Stimulated activated CD8-positive, alpha-beta memory T cell treated with anti-CD3 and anti-CD28 coated beads, Interleukin-4, amount 100 ng/mL, for 48 hours (primary cell): ENCODE measurements at regions not wholly inside any gene's neighbourhood (a gene's known extent, or its start where the extent isn't known, plus 50 kb on each side); places are given as distances from the start of the nearest gene placed in this dataset.

ENCODE experiments used
- DNase-seq: peaks from one replicate; pipeline ENCODE4 v3.0.0-alpha.2; 2020

DNA sequence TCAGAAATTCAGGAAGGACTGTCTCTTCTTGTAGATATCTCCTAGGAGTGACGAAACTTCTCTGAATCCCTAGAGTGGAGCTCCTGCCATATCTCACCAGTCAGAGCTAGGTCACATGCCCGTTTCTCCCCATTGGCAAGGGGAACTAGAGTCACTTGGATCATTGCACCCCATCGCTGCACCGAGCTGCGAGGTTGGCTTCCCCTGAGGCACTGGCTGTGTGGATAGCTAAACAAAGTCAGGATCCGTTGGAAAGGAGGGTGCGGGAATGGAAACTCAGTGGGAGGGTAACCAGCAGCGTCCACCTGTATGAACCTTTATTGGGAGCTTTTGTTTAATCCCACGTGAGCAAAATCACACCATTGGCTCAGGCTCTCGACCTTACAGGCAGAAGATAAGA lies 283.8 kb downstream of the BRD1 start:
- no peak for DNase-seq

DNA sequence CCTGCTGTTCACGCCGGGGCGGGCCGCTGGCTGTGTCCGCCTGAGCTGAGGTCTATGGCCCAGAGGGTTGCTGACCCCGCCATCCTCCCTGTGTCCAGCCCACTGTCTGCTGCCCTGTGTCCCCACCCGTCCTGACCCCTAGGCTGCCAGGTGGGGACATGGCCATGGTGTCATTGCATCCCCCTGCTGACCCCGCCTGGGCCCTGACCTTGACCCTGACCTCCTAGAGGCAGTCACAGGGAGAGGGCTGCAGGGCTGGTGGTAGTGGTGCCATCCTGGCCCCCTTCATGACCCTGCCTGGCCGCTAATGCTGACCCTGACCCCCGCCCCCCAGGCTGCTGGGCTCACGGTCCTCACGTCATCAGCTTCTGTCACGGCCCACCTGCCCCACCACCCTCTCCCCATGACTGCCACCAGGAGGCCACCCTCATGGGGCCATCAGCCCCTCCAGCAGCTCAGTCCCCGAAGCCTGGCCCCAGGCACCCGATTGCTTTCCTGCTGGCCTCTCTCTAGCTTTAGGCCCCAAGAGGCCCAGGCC lies 285.9 kb downstream of the BRD1 start:
- no peak for DNase-seq

DNA sequence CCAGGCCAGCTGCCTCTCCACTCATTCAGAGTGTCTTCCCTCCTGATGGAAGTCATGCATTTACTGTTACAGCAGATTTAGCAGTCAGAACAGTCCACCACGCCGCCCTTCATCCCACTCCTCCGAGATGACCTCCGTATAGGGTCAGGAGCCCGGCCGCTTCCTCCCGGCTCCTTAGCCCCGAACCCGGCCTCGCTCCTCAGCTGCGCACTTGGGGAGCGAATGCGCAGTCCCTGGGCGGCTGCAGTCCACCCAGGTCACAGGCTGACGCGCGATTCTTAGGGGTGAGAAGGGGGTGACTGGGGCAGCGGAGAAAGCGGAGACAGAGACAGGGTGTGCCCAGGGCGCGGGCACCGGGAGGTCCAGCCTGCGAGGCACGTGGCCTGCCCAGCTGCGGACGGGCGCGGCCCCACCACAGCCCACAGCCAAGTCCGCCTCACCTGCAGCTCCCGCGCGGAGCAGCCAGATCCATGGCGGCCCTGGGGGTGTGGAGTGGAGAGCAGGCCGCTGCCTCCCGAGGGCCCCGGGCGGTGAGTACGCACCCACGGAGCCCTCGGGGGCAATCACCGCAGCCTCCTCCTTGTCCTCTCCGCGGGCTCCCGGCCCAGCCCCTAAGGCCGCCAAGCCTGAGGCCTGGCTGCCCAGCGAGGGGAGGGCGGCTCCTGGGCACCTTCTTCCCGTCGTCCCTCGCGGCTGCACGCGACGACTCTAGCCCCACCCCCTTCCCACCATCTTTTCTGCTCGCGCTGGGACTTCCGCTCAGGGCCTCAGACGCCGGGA lies 286.6 kb downstream of the BRD1 start:
- DNase-seq: no peak

DNA sequence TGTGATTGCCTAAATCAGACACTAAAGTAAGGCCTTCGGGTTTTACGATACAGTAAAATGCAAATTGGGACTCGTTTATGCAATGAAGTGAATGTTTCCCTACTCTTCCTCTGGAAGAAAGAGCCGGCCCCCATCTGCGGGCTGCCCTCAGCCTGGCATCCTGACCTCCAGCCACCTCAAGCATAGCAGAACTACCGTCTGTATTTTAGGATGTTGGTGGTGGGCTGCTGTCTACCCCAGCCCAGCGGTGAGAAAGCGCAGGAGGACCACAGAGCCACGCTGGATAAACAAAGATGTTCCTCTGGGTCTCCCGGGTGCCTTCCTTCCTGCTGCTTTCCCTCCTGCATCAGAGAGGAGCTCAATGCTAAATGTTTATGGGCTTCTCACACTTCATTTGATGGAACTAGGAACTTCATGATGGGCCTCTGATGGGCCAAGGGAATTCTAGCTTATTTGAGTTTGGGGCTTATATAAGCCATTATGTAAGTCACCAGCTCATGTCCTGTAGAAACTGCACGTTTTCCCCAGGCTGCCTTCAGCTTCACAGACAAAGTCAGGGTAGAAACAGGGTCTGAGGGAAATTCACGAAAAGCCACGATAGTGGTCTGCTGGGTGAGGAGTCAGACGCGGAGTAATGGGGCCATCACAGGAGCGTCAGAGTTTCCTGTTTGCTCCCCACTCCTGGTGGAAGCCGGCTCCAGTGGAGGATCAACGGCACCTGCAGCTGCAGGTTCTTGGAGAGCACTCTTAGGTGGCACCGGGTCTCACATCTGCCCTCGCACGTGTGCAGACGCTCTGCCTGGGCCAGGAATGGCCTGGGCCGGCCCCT lies 287.4 kb downstream of the BRD1 start:
- DNase-seq: no peak

DNA sequence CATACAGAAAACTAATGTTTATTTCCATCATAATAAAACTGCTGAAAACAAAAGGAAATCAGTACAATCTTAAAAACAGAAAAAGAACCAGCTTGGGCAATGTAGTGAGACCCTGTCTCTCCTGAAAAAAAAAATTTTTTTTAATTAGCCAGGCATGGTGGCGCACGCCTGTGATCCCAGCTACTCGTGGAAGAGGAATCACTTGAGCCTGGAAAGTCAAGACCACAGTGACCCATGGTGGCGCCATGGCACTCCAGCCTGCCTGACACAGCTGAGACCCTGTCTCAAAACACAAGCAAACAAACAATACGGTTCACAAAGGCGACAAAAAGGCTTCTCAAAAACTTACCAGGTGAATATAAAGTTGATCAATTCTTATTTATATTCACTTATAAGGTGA lies 289.7 kb downstream of the BRD1 start:
- DNase-seq: no peak

DNA sequence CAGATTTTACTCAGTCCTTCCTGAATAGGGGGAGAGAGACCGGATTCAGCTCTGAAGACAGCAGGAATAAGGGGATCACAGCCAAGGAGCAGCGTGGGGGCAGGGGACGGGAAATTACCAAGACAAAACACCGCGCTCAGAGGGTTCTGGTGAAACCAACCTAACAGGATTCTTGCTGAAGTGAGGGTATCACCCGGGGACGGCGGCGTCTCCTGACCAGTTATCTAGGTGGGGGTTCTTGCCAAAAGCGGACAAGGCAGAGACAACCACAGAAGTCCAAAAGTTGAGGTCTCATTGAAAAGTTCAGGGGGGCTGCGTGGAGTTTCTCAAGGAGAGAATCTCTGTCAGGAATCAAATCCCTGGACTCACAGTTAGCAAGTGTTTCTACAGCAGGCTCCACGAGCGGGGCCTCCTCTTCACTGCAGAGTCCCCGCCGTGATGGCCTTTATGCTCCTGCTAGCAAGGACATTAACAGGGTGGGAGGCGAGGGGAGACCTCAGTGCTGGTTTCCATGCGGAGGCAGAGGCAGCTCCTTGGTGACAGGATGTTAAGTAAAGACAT lies 291.0 kb downstream of the BRD1 start:
- no peak for DNase-seq

DNA sequence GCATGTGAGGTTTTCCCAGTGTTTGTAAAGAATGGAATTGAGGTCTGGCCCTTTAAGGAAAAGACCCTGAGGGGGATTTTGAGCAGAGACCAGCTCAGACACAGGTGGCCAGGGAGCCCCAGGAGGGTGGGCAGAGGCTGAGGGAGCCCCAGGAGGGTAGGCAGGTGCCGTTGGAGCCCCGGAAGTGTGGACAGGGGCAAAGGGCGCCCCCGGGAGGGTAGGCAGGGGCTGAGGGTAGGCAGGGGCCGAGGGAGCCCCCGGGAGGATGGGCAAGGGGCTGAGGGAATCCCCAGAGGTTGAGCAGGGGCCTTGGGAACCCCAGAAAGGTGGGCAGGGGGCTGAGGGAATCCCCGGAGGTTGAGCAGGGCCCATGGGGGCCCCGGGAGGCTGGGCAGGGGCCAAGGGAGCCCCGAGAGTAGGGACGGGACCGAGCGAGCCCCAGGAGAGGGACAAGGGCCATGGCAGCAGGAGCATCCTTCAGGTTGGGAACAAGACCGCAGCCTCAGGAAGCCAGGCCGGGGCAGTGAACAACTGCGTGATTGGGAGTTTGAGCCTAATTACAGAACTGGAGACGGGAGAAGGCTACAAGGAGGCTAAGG lies 292.0 kb downstream of the BRD1 start:
- no peak for DNase-seq

DNA sequence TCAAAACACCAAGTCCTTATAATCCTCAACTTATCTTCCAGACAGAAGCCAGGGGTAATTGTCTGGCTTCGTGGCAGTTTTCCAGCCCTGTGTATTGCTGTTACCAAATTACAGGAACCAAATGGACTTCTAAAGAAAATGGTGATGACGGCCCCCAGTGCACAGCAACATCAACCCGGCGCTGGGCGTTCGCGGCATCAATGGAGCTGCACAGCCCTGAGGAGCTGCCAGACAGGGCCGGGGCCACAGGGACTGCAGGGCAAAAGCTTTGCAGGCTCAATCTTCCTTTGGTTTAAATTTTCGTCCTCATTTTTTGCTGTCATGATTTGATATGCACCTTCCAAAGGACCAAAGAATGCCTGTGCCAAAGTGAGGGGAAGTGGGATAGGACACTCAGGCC lies 292.5 kb downstream of the BRD1 start:
- DNase-seq: no peak

DNA sequence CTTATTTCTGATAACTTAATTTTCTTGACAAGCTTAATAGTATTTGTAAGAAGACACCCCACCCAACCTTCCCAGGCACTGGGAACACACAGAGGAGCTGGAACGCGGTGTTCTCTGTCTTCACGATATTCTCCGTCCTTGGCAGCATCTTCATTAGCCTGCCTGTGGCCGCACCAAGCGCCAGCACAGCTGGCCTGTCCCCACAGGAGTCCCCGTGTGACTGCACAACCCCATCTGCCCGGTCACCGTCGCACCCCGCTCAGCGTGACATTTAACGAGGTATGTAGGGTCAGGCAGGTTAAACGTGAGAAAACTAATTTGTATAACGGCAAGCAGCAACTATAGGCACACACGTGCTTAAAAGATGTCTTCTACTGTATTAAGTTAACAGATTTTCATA lies 293.3 kb downstream of the BRD1 start:
- no peak for DNase-seq

DNA sequence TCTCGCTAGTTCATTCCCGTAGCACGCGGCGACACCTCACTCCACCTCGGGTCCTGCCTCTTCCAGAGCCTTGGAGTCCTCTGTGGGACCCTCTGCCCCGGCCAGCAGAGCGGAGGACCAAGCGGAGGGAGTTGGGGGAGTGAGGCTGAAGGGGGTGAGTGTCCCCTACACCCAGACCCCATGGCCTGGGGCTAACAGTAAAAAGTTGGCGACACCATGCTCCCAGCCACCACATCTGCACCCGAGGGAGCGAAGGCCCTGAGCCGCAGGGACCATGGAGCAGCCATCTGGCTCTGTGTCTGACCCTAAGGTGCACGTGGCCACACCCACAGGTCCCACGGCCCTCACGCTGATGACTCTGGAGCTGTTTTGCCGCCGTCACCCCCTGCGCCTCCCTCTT lies 293.8 kb downstream of the BRD1 start:
- no peak for DNase-seq

DNA sequence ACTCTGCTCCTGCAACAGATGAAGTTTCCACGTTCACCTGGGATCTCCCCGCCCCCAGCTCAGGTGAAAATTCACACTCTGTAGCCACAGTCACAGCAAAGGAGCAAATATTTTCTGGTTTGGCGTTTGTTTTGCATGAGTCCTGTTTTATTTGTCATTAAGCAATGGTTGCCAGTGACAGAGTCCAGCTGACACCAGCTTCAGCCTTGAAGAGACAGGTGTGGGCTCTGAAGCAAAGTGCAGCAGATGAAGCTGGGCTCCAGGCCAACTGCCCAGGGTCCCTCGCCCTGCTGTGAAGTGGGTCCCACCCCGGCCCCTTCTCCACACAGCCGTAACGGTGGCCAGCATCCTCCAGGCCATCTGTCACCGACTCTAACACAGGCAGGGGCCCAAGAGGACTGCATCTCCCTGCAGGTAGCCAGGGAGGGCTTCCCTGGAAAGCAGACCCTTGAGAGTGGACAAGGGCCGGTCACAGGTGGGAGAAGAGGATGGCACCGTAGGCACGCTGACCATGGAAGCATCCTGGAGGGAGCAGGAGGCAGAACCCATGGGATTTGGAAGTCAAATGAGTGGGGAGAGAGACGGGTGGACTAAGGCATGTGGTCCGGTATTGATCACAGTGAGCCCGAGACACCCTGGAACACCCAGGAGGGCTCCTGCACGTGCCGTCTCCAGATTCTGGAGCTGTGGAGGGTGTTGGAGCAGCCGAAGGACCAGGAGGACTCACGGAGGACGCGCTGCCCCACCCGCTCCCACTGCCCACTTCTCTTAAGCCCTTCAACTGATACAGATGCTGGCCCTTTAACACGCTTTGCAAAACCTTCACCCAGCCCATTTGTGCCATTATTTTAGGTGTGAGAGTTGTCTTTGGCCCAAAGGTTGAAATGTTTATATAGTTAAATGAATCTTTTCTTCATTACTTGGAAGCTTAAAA lies 294.5 kb downstream of the BRD1 start:
- no peak for DNase-seq

DNA sequence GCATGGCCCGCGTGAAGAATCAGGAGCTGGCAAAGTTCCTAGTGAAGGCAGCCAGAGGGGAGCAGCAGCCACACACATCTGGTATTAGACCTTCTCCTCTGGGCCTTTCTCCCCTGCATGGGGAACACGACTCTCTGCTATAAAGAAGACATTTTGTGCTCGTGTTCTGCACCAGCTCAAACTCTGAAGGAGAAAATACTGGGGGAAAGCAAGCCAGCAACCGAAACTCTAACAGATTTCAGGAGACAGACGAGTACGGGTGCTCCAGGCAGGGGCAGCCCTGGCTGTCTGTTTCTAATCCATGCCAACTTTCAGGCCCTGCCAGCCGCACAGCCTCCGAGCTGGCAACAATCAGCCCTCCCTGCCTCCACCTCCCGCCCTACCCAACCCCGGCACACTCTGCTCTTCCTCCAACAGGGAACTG lies 296.3 kb downstream of the BRD1 start:
- DNase-seq: no peak

DNA sequence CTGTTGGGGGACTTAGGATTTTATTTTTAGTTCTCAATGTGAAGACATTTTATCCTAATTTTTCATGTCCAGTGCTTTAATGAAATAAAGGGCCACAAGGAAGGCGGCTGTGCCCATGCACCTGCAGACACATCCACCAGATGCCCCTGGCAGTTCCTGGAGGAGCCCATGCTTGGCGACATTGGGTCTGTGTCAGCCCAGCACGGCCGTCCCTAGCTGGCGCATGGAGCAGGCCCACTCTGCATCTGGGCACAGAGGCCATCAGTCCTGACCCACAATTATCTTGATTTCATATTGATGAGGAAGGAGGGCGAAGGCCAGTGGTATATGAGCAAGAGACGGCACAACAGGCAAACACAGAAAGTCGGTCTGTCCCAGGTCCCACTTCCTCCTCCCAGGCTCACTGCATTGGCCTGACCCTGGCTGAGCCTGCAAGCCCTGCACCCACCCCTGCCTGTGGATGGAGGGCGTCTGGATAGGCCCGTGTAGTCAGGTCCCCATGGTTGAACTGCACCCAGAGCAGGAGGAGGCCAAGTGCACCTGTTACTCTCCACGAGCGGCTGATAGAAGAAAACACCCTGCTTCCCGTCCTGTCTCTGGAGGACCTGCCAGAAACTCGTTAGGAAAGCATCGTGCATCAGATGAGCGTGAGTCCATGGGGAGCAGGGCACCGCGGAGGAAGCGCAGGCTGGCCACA lies 296.9 kb downstream of the BRD1 start:
- no peak for DNase-seq

DNA sequence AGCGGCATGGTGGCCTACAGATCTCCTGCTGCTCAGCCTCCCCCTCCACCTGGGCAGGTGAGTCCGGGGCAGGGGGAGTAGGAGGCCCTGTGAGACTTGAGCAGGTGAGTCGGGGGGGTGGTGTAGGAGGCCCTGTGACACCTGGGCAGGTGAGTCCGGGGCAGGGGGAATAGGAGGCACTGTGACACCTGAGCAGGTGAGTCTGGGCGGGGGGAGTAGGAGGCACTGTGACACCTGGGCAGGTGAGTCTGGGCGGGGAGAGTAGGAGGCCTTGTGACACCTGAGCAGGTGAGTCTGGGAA lies 299.3 kb downstream of the BRD1 start:
- no peak for DNase-seq

DNA sequence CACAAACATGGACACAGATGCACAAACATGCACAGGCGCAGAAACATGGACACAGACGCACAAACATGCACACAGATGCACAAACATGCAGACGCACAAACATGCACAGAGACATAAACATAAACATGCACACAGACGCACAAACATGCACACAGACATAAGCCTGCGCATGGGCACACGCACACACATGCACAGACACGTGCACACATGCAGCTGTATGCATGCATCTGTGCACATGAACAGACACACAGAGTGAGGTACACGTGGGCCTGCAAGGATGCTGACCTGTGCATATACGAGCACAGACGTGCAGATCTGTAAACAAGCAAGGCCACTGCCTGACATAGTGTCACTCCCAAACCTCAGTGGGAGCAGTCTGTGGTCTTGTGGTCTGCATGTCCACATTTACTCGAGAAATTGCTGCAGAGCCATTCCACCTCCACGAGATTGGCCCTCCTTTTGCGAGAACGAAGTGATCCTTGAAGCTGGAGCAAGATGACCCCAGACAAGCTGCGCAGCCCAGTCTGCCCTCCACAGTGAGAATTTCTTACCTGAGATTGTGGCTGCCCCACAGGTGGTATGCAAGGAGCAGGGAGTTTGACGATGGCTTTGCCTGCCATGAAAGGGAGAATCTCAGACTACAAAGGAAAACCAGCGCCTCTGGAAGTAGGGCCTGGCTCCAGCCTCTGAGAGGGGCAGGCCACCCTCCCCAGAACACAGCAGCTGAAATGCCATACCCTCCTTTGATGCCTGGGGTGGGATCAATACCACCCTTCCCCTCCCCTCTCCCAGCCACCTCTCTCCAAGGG lies 299.9 kb downstream of the BRD1 start:
- no peak for DNase-seq

DNA sequence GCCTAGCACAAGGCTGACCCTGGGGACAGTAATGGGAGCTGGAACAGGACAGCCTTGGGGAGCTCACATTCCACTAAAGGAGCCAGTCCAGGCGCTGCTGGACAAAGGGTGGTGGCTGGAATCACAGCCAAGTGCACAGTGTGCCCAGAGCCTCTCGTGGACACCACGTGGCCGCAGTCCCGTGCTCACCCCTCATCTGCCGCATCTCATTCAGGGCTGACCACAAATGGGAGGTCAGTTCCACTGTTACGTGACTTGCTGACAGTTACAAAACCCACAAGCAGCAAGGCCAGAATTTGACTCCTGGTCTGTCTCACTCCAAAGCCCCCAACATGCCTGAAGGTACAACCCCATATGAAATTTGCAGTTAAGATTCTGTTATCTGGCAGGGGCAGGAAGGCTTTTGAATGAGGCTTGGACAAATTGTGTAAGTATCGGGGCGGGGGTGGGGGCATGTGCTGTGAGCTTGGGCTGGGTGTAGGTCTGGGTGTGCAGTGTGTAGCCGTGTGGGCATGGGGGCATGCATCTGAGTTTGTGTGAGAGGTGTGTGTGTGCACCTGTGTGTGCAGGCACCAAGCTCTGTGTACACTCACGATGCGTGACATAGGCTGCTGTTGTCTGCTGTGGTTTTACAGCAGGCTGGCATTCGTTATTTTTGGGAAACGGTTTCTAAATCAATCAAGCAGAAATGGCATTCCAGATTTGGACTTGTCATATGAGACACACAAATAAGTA lies 301.7 kb downstream of the BRD1 start:
- DNase-seq: no peak

DNA sequence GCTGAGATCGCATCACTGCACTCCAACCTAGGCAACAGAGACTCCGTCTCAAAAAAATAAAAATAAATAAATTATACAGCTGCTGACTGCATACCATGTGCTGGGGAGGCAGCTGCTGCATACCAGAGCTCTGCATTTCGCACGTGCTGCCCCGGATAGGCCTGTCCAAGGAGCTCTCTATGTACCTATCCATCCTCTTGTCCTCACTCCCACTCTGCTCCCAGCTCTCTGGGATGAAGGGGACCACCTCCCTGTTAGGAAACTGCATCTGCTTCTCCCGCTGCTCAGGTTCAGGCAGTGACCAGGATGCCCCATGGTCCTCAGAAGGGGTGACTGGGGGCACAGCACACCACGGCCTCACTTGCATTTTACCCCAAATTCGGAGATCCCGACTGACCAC lies 302.3 kb downstream of the BRD1 start:
- DNase-seq: no peak

DNA sequence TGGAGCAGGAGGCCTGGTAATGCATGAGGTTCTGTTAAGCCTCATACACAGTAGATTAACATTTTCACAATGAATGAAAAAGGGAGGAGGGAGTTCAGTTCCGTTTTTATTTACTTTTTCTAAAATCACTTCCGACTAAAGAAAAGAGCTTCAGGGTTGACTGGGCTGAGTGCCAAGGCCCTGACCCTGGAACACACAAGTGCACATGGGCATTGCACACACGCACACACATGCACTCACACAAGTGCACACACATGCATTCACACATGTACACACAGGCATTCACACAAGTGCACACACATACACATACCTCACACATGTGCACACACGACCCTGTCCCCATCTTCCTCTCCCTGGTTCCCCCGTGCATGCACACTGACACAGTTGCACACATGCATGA lies 303.3 kb downstream of the BRD1 start:
- no peak for DNase-seq

DNA sequence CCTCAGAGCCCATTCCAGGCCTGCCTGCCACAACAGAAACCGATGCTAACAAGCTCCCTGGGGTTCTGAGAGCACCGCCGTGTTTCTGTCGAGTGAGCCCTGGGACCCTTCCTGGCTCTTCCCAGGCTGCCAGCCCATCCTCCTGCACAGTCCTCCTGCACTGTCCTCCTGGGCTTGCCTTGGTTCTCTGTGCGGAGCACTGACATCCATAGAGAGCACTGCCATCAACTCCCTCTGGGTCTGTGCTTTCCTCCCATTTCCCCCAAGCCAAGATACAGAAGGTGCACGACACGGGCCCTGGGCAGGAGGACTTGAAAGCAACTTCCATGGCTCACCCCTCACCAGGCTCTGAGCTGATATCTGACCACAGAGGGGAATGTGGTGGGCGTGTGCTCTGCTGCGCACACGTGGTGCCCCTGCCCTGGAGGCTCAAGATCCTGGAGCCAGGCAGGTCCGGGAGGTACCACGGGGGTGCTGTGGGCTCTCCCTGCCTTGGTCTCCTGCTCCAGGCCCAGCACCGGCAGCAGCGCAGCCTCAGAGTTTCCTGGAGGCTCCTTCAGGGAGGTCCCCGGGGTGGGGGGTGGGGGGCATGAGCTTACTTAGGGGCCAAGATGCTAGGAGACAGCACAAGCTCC lies 304.2 kb downstream of the BRD1 start:
- no peak for DNase-seq
